OCI-LY7 (cell line): ENCODE measurements at regions not wholly inside any gene's neighbourhood (a gene's known extent, or its start where the extent isn't known, plus 50 kb on each side); places are given as distances from the start of the nearest gene placed in this dataset.

Source experiments
- CTCF ChIP-seq: fragments of 200-600 bp; sonication (generic); conservative IDR thresholded peaks from 2 replicates; pipeline ENCODE4 v1.5.1; 2014; ENCODE audit warnings: mild to moderate bottlenecking, antibody characterized with exemption, low read length, moderate library complexity, mixed read lengths
- EZH2phosphoT487 ChIP-seq: fragments of 200-600 bp; sonication (generic); IDR thresholded peaks from 2 replicates; pipeline ENCODE4 v1.6.1; 2018; ENCODE audit warnings: low read depth, borderline replicate concordance, mild to moderate bottlenecking, mixed run types, antibody characterized with exemption, low read length, moderate library complexity, mixed read lengths

- TF ChIP-seq CTCF (no peak), EZH2phosphoT487 (no peak)
Measured at GRCh38 chr11:19502691-19503253, 209.9 kb upstream of the NAV2 start.
